ENCODE measurements at regions not wholly inside any gene's neighbourhood (a gene's known extent, or its start where the extent isn't known, plus 50 kb on each side); places are given as distances from the start of the nearest gene placed in this dataset.

GRCh38 chr1:80444171-80444570 is 1356.6 kb upstream of the ADGRL2 start:
- H3K4me1 Mint-ChIP-seq: peaks cover 6% of the 10 kb centered on the region
- H3K27ac Mint-ChIP-seq (ENCODE audit: unreplicated experiment): no peak overlapping the region
- no peak for DNase-seq (ENCODE audit: low read depth, low spot score)
- H3K27me3 Mint-ChIP-seq (ENCODE audit: low read depth): no peaks in the 10 kb centered on the region
- H3K36me3 Mint-ChIP-seq (ENCODE audit: low read depth): no peaks in the 10 kb centered on the region
- H3K9me3 Mint-ChIP-seq: peaks cover 3% of the 10 kb centered on the region
- TF ChIP-seq CTCF (conservative IDR thresholded peaks at IDR 0.05): no peak
- H3K4me3 Mint-ChIP-seq: no peak overlapping the region

- Mint-ChIP-seq H3K36me3 (ENCODE audit: low read depth) (no peaks in the 10 kb centered on the region), H3K27me3 (ENCODE audit: low read depth) (no peaks in the 10 kb centered on the region), H3K4me1 (peaks cover 6% of the 10 kb centered on the region), H3K4me3 (no peak overlapping the region), H3K9me3 (peaks cover 3% of the 10 kb centered on the region), H3K27ac (ENCODE audit: unreplicated experiment) (no peak overlapping the region)
- no peak for TF ChIP-seq CTCF (conservative IDR thresholded peaks at IDR 0.05)
- DNase-seq (ENCODE audit: low read depth, low spot score): no peak
These were observed 1359.1 kb upstream of the ADGRL2 start for GRCh38 chr1:80441664-80442063.

GRCh38 chr1:80436851-80437250 is 1363.9 kb upstream of the ADGRL2 start:
- no peaks in the 10 kb centered on the region for H3K27me3 Mint-ChIP-seq (ENCODE audit: low read depth)
- no peaks in the 10 kb centered on the region for H3K9me3 Mint-ChIP-seq
- no peaks in the 10 kb centered on the region for H3K36me3 Mint-ChIP-seq (ENCODE audit: low read depth)
- no peak overlapping the region for H3K27ac Mint-ChIP-seq (ENCODE audit: unreplicated experiment)
- no peak for TF ChIP-seq CTCF (conservative IDR thresholded peaks at IDR 0.05)
- no peak for DNase-seq (ENCODE audit: low read depth, low spot score)
- H3K4me1 Mint-ChIP-seq: peaks cover 6% of the 10 kb centered on the region
- H3K4me3 Mint-ChIP-seq: no peak overlapping the region

GRCh38 chr1:80427881-80428280 is 1372.9 kb upstream of the ADGRL2 start:
- H3K27ac Mint-ChIP-seq (ENCODE audit: unreplicated experiment): no peak overlapping the region
- H3K27me3 Mint-ChIP-seq (ENCODE audit: low read depth): no peaks in the 10 kb centered on the region
- peaks cover 7% of the 10 kb centered on the region for H3K9me3 Mint-ChIP-seq
- no peak for DNase-seq (ENCODE audit: low read depth, low spot score)
- H3K4me3 Mint-ChIP-seq: no peak overlapping the region
- H3K4me1 Mint-ChIP-seq: no peaks in the 10 kb centered on the region
- peaks cover 2% of the 10 kb centered on the region for H3K36me3 Mint-ChIP-seq (ENCODE audit: low read depth)
- no peak for TF ChIP-seq CTCF (conservative IDR thresholded peaks at IDR 0.05)

GRCh38 chr1:80424249-80424648 is 1376.5 kb upstream of the ADGRL2 start:
- Mint-ChIP-seq H3K27ac (ENCODE audit: unreplicated experiment) (no peak overlapping the region), H3K4me3 (no peak overlapping the region), H3K27me3 (ENCODE audit: low read depth) (no peaks in the 10 kb centered on the region), H3K36me3 (ENCODE audit: low read depth) (no peaks in the 10 kb centered on the region), H3K9me3 (no peaks in the 10 kb centered on the region), H3K4me1 (no peaks in the 10 kb centered on the region)
- no peak for TF ChIP-seq CTCF (conservative IDR thresholded peaks at IDR 0.05)
- no peak for DNase-seq (ENCODE audit: low read depth, low spot score)

GRCh38 chr1:80418134-80418533 is 1382.6 kb upstream of the ADGRL2 start:
- Mint-ChIP-seq H3K27ac (ENCODE audit: unreplicated experiment) (no peak overlapping the region), H3K4me1 (no peaks in the 10 kb centered on the region), H3K4me3 (no peak overlapping the region), H3K9me3 (no peaks in the 10 kb centered on the region), H3K36me3 (ENCODE audit: low read depth) (no peaks in the 10 kb centered on the region), H3K27me3 (ENCODE audit: low read depth) (no peaks in the 10 kb centered on the region)
- TF ChIP-seq CTCF (conservative IDR thresholded peaks at IDR 0.05): no peak
- DNase-seq (ENCODE audit: low read depth, low spot score): no peak
